Vagina (tissue), 2 donors: ENCODE measurements at regions not wholly inside any gene's neighbourhood (a gene's known extent, or its start where the extent isn't known, plus 50 kb on each side); places are given as distances from the start of the nearest gene placed in this dataset.

ENCODE experiments used
- POLR2AphosphoS5 ChIP-seq, 2 donors: sonication (generic); formaldehyde crosslinking; IDR thresholded peaks; one replicate each; pipeline ENCODE4 v1.9.0; 2017; ENCODE audit warnings: antibody characterized with exemption in 2 of 2, mild to moderate bottlenecking in 2 of 2, low read depth in 1 of 2; ENCODE audit not compliant: insufficient read depth in 1 of 2
- TF ChIP-seq, protein P1 (sequence below), 3 experiments: fragments of 450-650 bp in 2 of 3; fragments of 200-600 bp in 1 of 3; sonication (generic) in 1 of 3; IDR thresholded peaks; one replicate each; pipeline ENCODE4 v1.5.1; 2017 to 2019; ENCODE audit warnings: antibody characterized with exemption in 3 of 3, mild to moderate bottlenecking in 2 of 3, moderate library complexity in 2 of 3

- TF ChIP-seq, protein P1, sequence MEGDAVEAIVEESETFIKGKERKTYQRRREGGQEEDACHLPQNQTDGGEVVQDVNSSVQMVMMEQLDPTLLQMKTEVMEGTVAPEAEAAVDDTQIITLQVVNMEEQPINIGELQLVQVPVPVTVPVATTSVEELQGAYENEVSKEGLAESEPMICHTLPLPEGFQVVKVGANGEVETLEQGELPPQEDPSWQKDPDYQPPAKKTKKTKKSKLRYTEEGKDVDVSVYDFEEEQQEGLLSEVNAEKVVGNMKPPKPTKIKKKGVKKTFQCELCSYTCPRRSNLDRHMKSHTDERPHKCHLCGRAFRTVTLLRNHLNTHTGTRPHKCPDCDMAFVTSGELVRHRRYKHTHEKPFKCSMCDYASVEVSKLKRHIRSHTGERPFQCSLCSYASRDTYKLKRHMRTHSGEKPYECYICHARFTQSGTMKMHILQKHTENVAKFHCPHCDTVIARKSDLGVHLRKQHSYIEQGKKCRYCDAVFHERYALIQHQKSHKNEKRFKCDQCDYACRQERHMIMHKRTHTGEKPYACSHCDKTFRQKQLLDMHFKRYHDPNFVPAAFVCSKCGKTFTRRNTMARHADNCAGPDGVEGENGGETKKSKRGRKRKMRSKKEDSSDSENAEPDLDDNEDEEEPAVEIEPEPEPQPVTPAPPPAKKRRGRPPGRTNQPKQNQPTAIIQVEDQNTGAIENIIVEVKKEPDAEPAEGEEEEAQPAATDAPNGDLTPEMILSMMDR (IDR thresholded peaks at IDR 0.05): no peak
- no peak for TF ChIP-seq POLR2AphosphoS5 (IDR thresholded peaks at IDR 0.05; ENCODE audit: insufficient read depth in 1 of 2, low read depth in 1 of 2)
These were observed 1522.5 kb downstream of the ARAP2 start for GRCh38 chr4:34721835-34722234.
